GM23248 (cell line): ENCODE measurements at regions not wholly inside any gene's neighbourhood (a gene's known extent, or its start where the extent isn't known, plus 50 kb on each side); places are given as distances from the start of the nearest gene placed in this dataset.
"Not testable (repeated sequence)": the region's sequence is repeated elsewhere in the genome, so short reads cannot be mapped to it uniquely, and the experiment has no call there.

Source experiments
- DNase-seq: peaks from one replicate; pipeline ENCODE4 v3.0.0-alpha.2; 2015
- H2AFZ ChIP-seq: fragments of 200-600 bp; sonication (generic); 2 replicates; pipeline ENCODE4 v1.6.1; 2016; ENCODE audit warnings: antibody characterized with exemption
- H3F3A ChIP-seq: fragments of 200-600 bp; sonication (generic); 2 replicates; pipeline ENCODE4 v1.6.1; 2016; ENCODE audit warnings: mild to moderate bottlenecking, antibody characterized with exemption, mixed run types; ENCODE audit not compliant: insufficient read depth
- H3K27ac ChIP-seq: fragments of 200-600 bp; sonication (generic); 2 replicates; pipeline ENCODE4 v1.5.1; 2016; ENCODE audit warnings: mild to moderate bottlenecking
- H3K27me3 ChIP-seq: fragments of 200-600 bp; sonication (generic); replicated peaks from 2 replicates; pipeline ENCODE4 v1.6.1; 2016; ENCODE audit warnings: mild to moderate bottlenecking; ENCODE audit not compliant: insufficient read depth
- H3K36me3 ChIP-seq: fragments of 200-600 bp; sonication (generic); 2 replicates; pipeline ENCODE4 v1.6.1; 2016; ENCODE audit warnings: low read depth, mild to moderate bottlenecking
- H3K4me1 ChIP-seq: fragments of 200-600 bp; sonication (generic); 2 replicates; pipeline ENCODE4 v1.6.1; 2016; ENCODE audit warnings: mild to moderate bottlenecking; ENCODE audit not compliant: insufficient read depth
- H3K4me2 ChIP-seq: fragments of 200-600 bp; sonication (generic); one replicate; pipeline ENCODE4 v1.6.1; 2016; ENCODE audit warnings: mild to moderate bottlenecking; ENCODE audit not compliant: unreplicated experiment
- H3K4me3 ChIP-seq: fragments of 200-600 bp; sonication (generic); 2 replicates; pipeline ENCODE4 v1.5.1; 2016; ENCODE audit warnings: mild to moderate bottlenecking
- H3K79me2 ChIP-seq: fragments of 200-600 bp; sonication (generic); 2 replicates; pipeline ENCODE4 v1.6.1; 2016; ENCODE audit warnings: mild to moderate bottlenecking; ENCODE audit not compliant: insufficient read depth
- H3K9ac ChIP-seq: fragments of 200-600 bp; sonication (generic); 2 replicates; pipeline ENCODE4 v1.6.1; 2016; ENCODE audit warnings: mild to moderate bottlenecking
- H3K9me2 ChIP-seq: fragments of 200-600 bp; sonication (generic); 2 replicates; pipeline ENCODE4 v1.6.1; 2016; ENCODE audit warnings: mixed run types, mild to moderate bottlenecking, moderate library complexity; ENCODE audit not compliant: insufficient read depth
- H3K9me3 ChIP-seq: fragments of 200-600 bp; sonication (generic); one replicate; pipeline ENCODE4 v1.6.1; 2017; ENCODE audit warnings: low read depth
- H4K20me1 ChIP-seq: fragments of 200-600 bp; sonication (generic); 2 replicates; pipeline ENCODE4 v1.6.0; 2016; ENCODE audit not compliant: insufficient read depth
- EZH2 ChIP-seq: fragments of 200-600 bp; sonication (generic); IDR thresholded peaks from 2 replicates; pipeline ENCODE4 v1.6.1; 2018; ENCODE audit warnings: antibody characterized with exemption, mild to moderate bottlenecking; ENCODE audit not compliant: insufficient read depth, poor library complexity, severe bottlenecking
- EZH2phosphoT487 ChIP-seq: fragments of 200-600 bp; sonication (generic); IDR thresholded peaks from 2 replicates; pipeline ENCODE4 v1.6.1; 2018; ENCODE audit warnings: antibody characterized with exemption, moderate library complexity, mild to moderate bottlenecking, low read depth; ENCODE audit not compliant: insufficient read depth
- WGBS, 2 experiments: methylation state at CpG; one replicate each; pipeline ENCODE4 v1.1.6; 2015 to 2017; ENCODE audit warnings: low lambda C conversion rate in 2 of 2, low coverage in 1 of 2; ENCODE audit errors: missing lambda C conversion rate in 2 of 2; 5-methylcytosine and 5-hydroxymethylcytosine counted together
- in situ Hi-C: fragments of 300-500 bp; cut with MboI; formaldehyde crosslinking; loops from 2 replicates; pipeline ENCODE4 v1.15.0; 2020

GRCh38 chr3:21919383-21919782 lies 168.4 kb upstream of the ZNF385D start:
- Histone ChIP-seq H2AFZ (no peak overlapping the region), H3K27ac (no peak overlapping the region), H4K20me1 (no peaks in the 10 kb centered on the region), H3K9me2 (no peaks in the 10 kb centered on the region), H3K79me2 (no peaks in the 10 kb centered on the region), H3K9ac (no peak overlapping the region), H3K4me1 (peaks cover 28% of the 10 kb centered on the region), H3K9me3 (no peaks in the 10 kb centered on the region), H3K27me3 (no peaks in the 10 kb centered on the region), H3K4me2 (no peak overlapping the region), H3K4me3 (no peak overlapping the region), H3F3A (peaks cover 11% of the 10 kb centered on the region; the same call in 1 of the 2 replicates), H3K36me3 (no peaks in the 10 kb centered on the region)
- in situ Hi-C loops: no loop called here
- WGBS, 2 experiments: 74 to 85% methylated on average over 2 of the region's 2 CpGs
- no peak for TF ChIP-seq EZH2phosphoT487
- TF ChIP-seq EZH2: no peak
- peak; percentile 30 for DNase-seq

- in situ Hi-C loops: no loop called here
Measured at GRCh38 chr3:21920421-21920861, 169.4 kb upstream of the ZNF385D start.

GRCh38 chr3:21923156-21923555 lies 172.1 kb upstream of the ZNF385D start:
- WGBS, 2 experiments: 30 to 64% methylated on average over 1 of the region's 1 CpG
- in situ Hi-C loops: not testable (repeated sequence)

More at GRCh38 chr3:21920421-21920861, 169.4 kb upstream of the ZNF385D start:
- WGBS, 2 experiments: 71 to 79% methylated on average over 1 of the region's 1 CpG
- no peaks in the 10 kb centered on the region for H3K9me2 ChIP-seq
- H3K27me3 ChIP-seq: no peaks in the 10 kb centered on the region
- no peak overlapping the region for H3K4me3 ChIP-seq
- DNase-seq: peak; percentile 88
- no peak overlapping the region for H2AFZ ChIP-seq
- peaks cover 11% of the 10 kb centered on the region; the same call in 1 of the 2 replicates for H3F3A ChIP-seq
- H3K9ac ChIP-seq: no peak overlapping the region
- peak overlapping the region; percentile 36 for H3K4me2 ChIP-seq
- no peaks in the 10 kb centered on the region for H4K20me1 ChIP-seq
- H3K9me3 ChIP-seq: no peaks in the 10 kb centered on the region
- no peaks in the 10 kb centered on the region for H3K36me3 ChIP-seq
- TF ChIP-seq EZH2phosphoT487 (no peak), EZH2 (no peak)
- peak overlapping the region; percentile 37 for H3K27ac ChIP-seq
- peaks cover 24% of the 10 kb centered on the region for H3K4me1 ChIP-seq
- H3K79me2 ChIP-seq: no peaks in the 10 kb centered on the region

GRCh38 chr3:21927261-21927660 lies 176.3 kb upstream of the ZNF385D start:
- Histone ChIP-seq H3K9me2 (no peaks in the 10 kb centered on the region; the same call in 1 of the 2 replicates), H3K79me2 (no peaks in the 10 kb centered on the region), H3F3A (no peaks in the 10 kb centered on the region), H3K36me3 (no peaks in the 10 kb centered on the region), H3K27ac (no peak overlapping the region), H3K9ac (no peak overlapping the region), H3K27me3 (no peaks in the 10 kb centered on the region), H3K4me2 (no peak overlapping the region), H4K20me1 (no peaks in the 10 kb centered on the region), H3K9me3 (no peaks in the 10 kb centered on the region), H3K4me3 (no peak overlapping the region), H3K4me1 (peaks cover 7% of the 10 kb centered on the region), H2AFZ (no peak overlapping the region)
- in situ Hi-C loops: no loop called here
- no peak for TF ChIP-seq EZH2phosphoT487
- no peak for TF ChIP-seq EZH2
- DNase-seq: no peak
- WGBS, 2 experiments: 26 to 29% methylated on average over 3 of the region's 3 CpGs

More at GRCh38 chr3:21923156-21923555, 172.1 kb upstream of the ZNF385D start:
- not testable (repeated sequence) for H3K27me3 ChIP-seq, H3K27ac ChIP-seq, H2AFZ ChIP-seq, H3K79me2 ChIP-seq, H3K36me3 ChIP-seq, H3K9me3 ChIP-seq, H3K4me2 ChIP-seq, H3K9me2 ChIP-seq, H3K9ac ChIP-seq, H3K4me3 ChIP-seq, H4K20me1 ChIP-seq
- Histone ChIP-seq H3F3A (peaks cover 11% of the 10 kb centered on the region; the same call in 1 of the 2 replicates), H3K4me1 (peaks cover 24% of the 10 kb centered on the region)
- peak; percentile 6 for DNase-seq

GRCh38 chr3:21934591-21934990 lies 183.6 kb upstream of the ZNF385D start:
- no peak overlapping the region for H2AFZ ChIP-seq
- H3K79me2 ChIP-seq: no peaks in the 10 kb centered on the region
- no peak overlapping the region for H3K9ac ChIP-seq
- DNase-seq: no peak
- no peaks in the 10 kb centered on the region; the same call in 1 of the 2 replicates for H3K9me2 ChIP-seq
- H3K4me3 ChIP-seq: no peak overlapping the region
- TF ChIP-seq EZH2phosphoT487 (no peak), EZH2 (no peak)
- H3F3A ChIP-seq: no peaks in the 10 kb centered on the region
- no peaks in the 10 kb centered on the region for H4K20me1 ChIP-seq
- H3K27me3 ChIP-seq: no peaks in the 10 kb centered on the region
- no peak overlapping the region for H3K27ac ChIP-seq
- no peak overlapping the region for H3K4me2 ChIP-seq
- in situ Hi-C loops: no loop called here
- no peaks in the 10 kb centered on the region for H3K9me3 ChIP-seq
- no peaks in the 10 kb centered on the region for H3K36me3 ChIP-seq
- H3K4me1 ChIP-seq: peaks cover 6% of the 10 kb centered on the region
